GM23338 (cell line): ENCODE measurements at regions not wholly inside any gene's neighbourhood (a gene's known extent, or its start where the extent isn't known, plus 50 kb on each side); places are given as distances from the start of the nearest gene placed in this dataset.

ENCODE experiments used
- ATAC-seq: fragments of 200-7000 bp; cut with Tn5 transposase; 3 replicates; pipeline ENCODE4 v1.9.1; 2020
- DNase-seq: peaks from one replicate; pipeline ENCODE4 v3.0.0-alpha.2; 2015; ENCODE audit warnings: low spot score
- H2AFZ ChIP-seq: fragments of 200-600 bp; sonication (generic); 2 replicates; pipeline ENCODE4 v1.8.0; 2016; ENCODE audit warnings: antibody characterized with exemption, mild to moderate bottlenecking, moderate library complexity
- H3F3A ChIP-seq: fragments of 200-600 bp; sonication (generic); replicated peaks from 2 replicates; pipeline ENCODE4 v1.8.0; 2017; ENCODE audit warnings: antibody characterized with exemption, mixed run types, low read depth
- H3K27ac ChIP-seq: fragments of 200-600 bp; sonication (generic); 2 replicates; pipeline ENCODE4 v1.6.1; 2016; ENCODE audit warnings: low read depth
- H3K27me3 ChIP-seq: fragments of 200-600 bp; sonication (generic); 2 replicates; pipeline ENCODE4 v1.8.0; 2016; ENCODE audit warnings: mild to moderate bottlenecking, mixed run types, moderate library complexity; ENCODE audit not compliant: insufficient read depth
- H3K36me3 ChIP-seq: fragments of 200-600 bp; sonication (generic); 2 replicates; pipeline ENCODE4 v1.8.0; 2016; ENCODE audit warnings: mild to moderate bottlenecking; ENCODE audit not compliant: insufficient read depth
- H3K4me1 ChIP-seq: fragments of 200-600 bp; sonication (generic); 2 replicates; pipeline ENCODE4 v1.8.0; 2016; ENCODE audit warnings: mild to moderate bottlenecking, moderate library complexity; ENCODE audit not compliant: insufficient read depth
- H3K4me2 ChIP-seq: fragments of 200-600 bp; sonication (generic); 2 replicates; pipeline ENCODE4 v1.7.1; 2017; ENCODE audit warnings: mixed run types
- H3K4me3 ChIP-seq: fragments of 200-600 bp; sonication (generic); 2 replicates; pipeline ENCODE4 v1.6.1; 2016; ENCODE audit warnings: mixed run types
- H3K79me2 ChIP-seq: fragments of 200-600 bp; sonication (generic); replicated peaks from 2 replicates; pipeline ENCODE4 v1.8.0; 2017; ENCODE audit warnings: mild to moderate bottlenecking; ENCODE audit not compliant: insufficient read depth
- H3K9me2 ChIP-seq: fragments of 200-600 bp; sonication (generic); 2 replicates; pipeline ENCODE4 v1.8.0; 2017; ENCODE audit not compliant: insufficient read depth
- H4K20me1 ChIP-seq: fragments of 200-600 bp; sonication (generic); replicated peaks from 2 replicates; pipeline ENCODE4 v1.8.0; 2017; ENCODE audit warnings: mild to moderate bottlenecking; ENCODE audit not compliant: insufficient read depth
- H3K27ac Mint-ChIP-seq: 2 replicates; pipeline ENCODE4 v1.8.0; 2020; ENCODE audit warnings: inconsistent platforms, mild to moderate bottlenecking, moderate library complexity, mixed read lengths
- H3K27me3 Mint-ChIP-seq: 3 replicates; pipeline ENCODE4 v1.8.0; 2022; ENCODE audit warnings: low read depth, mild to moderate bottlenecking, moderate library complexity, mixed read lengths, inconsistent platforms; ENCODE audit not compliant: insufficient read depth, poor library complexity
- H3K36me3 Mint-ChIP-seq: 3 replicates; pipeline ENCODE4 v1.8.0; 2021; ENCODE audit warnings: low read depth, mild to moderate bottlenecking, inconsistent platforms, moderate library complexity, mixed read lengths
- H3K4me1 Mint-ChIP-seq: 3 replicates; pipeline ENCODE4 v1.8.0; 2020; ENCODE audit warnings: mild to moderate bottlenecking, inconsistent platforms, mixed read lengths
- H3K4me3 Mint-ChIP-seq: 3 replicates; pipeline ENCODE4 v1.8.0; 2021; ENCODE audit warnings: moderate library complexity, mild to moderate bottlenecking, inconsistent platforms, mixed read lengths
- H3K9me3 Mint-ChIP-seq: 3 replicates; pipeline ENCODE4 v1.8.0; 2020; ENCODE audit warnings: moderate library complexity, mild to moderate bottlenecking, inconsistent platforms, mixed read lengths
- CTCF ChIP-seq, 2 experiments: fragments of 200-600 bp in 1 of 2; sonication (generic) in 1 of 2; conservative IDR thresholded peaks; 2 replicates each; pipeline versions ENCODE4 v1.5.1 to v1.6.1; 2016 to 2017; ENCODE audit warnings: antibody characterized with exemption in 2 of 2, low read depth in 2 of 2, mild to moderate bottlenecking in 2 of 2, moderate library complexity in 1 of 2
- EZH2phosphoT487 ChIP-seq: fragments of 200-600 bp; sonication (generic); IDR thresholded peaks from one replicate; pipeline ENCODE4 v1.8.1; 2018; ENCODE audit warnings: antibody characterized with exemption; ENCODE audit not compliant: unreplicated experiment
- JUNB ChIP-seq: IDR thresholded peaks from one replicate; pipeline ENCODE4 v1.6.1; 2016; ENCODE audit warnings: antibody characterized with exemption; ENCODE audit not compliant: unreplicated experiment
- NANOG ChIP-seq: IDR thresholded peaks from 2 replicates; pipeline ENCODE4 v1.6.1; 2016; ENCODE audit warnings: antibody characterized with exemption, borderline replicate concordance
- POLR2AphosphoS5 ChIP-seq: IDR thresholded peaks from 2 replicates; pipeline ENCODE4 v1.6.1; 2016; ENCODE audit warnings: antibody characterized with exemption, low read depth
- REST ChIP-seq: IDR thresholded peaks from one replicate; pipeline ENCODE4 v1.6.1; 2018; ENCODE audit warnings: antibody characterized with exemption; ENCODE audit not compliant: unreplicated experiment
- STAT1 ChIP-seq: IDR thresholded peaks from one replicate; pipeline ENCODE4 v1.6.1; 2016; ENCODE audit warnings: antibody characterized with exemption; ENCODE audit not compliant: unreplicated experiment
- ZNF114 ChIP-seq: fragments of 250-450 bp; sonication (Bioruptor Pico); IDR thresholded peaks from 2 replicates; pipeline ENCODE4 v1.5.0; 2020; ENCODE audit warnings: mild to moderate bottlenecking, moderate library complexity

- Mint-ChIP-seq H3K27me3 (no peaks in the 10 kb centered on the region), H3K27ac (no peak overlapping the region), H3K4me1 (peaks cover 6% of the 10 kb centered on the region), H3K36me3 (peaks cover 4% of the 10 kb centered on the region; the same call in 2 of the 3 replicates), H3K9me3 (peaks cover 6% of the 10 kb centered on the region; the same call in 2 of the 3 replicates), H3K4me3 (no peak overlapping the region)
- H3K27me3 ChIP-seq = no peaks in the 10 kb centered on the region
- H2AFZ ChIP-seq = no peak overlapping the region
- no peaks in the 10 kb centered on the region for H3K79me2 ChIP-seq
- no peaks in the 10 kb centered on the region for H3F3A ChIP-seq
- no peaks in the 10 kb centered on the region for H3K9me2 ChIP-seq
- ATAC-seq (no peak), DNase-seq (no peak)
- no peak overlapping the region for H3K4me3 ChIP-seq
- H3K27ac ChIP-seq = no peak overlapping the region
- no peak overlapping the region for H3K4me2 ChIP-seq
- peaks cover 6% of the 10 kb centered on the region; the same call in 1 of the 2 replicates for H3K4me1 ChIP-seq
- H3K36me3 ChIP-seq = no peaks in the 10 kb centered on the region; the same call in 1 of the 2 replicates
- no peaks in the 10 kb centered on the region for H4K20me1 ChIP-seq
- no peak for TF ChIP-seq REST
- no peak for TF ChIP-seq POLR2AphosphoS5
These were observed 2212.2 kb upstream of the ACO1 start for GRCh38 chr9:30172206-30172605.

DNA sequence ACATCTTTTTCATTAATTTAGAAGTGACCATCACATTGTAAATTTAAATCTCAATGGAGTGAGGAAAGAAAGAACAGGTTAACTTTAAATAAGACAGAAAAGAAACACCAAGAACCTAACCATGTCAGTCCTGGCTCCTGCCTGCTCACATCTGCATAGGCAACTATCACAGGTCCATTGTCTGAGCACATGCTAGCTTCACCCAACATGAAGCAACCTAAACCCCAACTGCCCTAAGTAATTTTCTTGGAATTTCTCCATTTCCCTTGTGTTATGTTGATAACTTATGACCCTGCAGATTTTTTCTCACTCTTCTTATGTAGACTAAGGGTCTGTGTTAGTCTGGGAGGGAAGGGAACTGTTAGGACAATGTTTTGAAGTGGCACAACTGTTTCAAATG is 2205.8 kb upstream of the ACO1 start:
- no peak; the same call in 2 of the 3 replicates for ATAC-seq
- TF ChIP-seq EZH2phosphoT487 = no peak
- TF ChIP-seq REST = no peak
- no peak for TF ChIP-seq ZNF114 (CRISPR knock-in tag)
- TF ChIP-seq JUNB = no peak
- TF ChIP-seq STAT1 = no peak
- TF ChIP-seq POLR2AphosphoS5 = no peak
- no peak for TF ChIP-seq CTCF (conservative IDR thresholded peaks at IDR 0.05; ENCODE audit: low read depth in 2 of 2)
- no peak for TF ChIP-seq NANOG
- no peak overlapping the region for H3K4me3 Mint-ChIP-seq

More for the DNA sequence above, 2205.8 kb upstream of the ACO1 start:
- Histone ChIP-seq H3K9me2 (0 out of 2 replicates have a peak, but pooled peaks cover 3% of the 10 kb centered on the region), H4K20me1 (no peaks in the 10 kb centered on the region), H3K79me2 (no peaks in the 10 kb centered on the region), H2AFZ (peak overlapping the region; percentile 38; the same call in 1 of the 2 replicates), H3K4me2 (no peak overlapping the region), H3K27me3 (no peaks in the 10 kb centered on the region), H3F3A (no peaks in the 10 kb centered on the region), H3K4me1 (peaks cover 12% of the 10 kb centered on the region), H3K27ac (no peak overlapping the region), H3K4me3 (no peak overlapping the region), H3K36me3 (no peaks in the 10 kb centered on the region)
- Mint-ChIP-seq H3K27ac (no peak overlapping the region), H3K4me1 (peaks cover 10% of the 10 kb centered on the region), H3K27me3 (no peaks in the 10 kb centered on the region), H3K9me3 (peaks cover 3% of the 10 kb centered on the region; the same call in 1 of the 3 replicates), H3K36me3 (no peaks in the 10 kb centered on the region; the same call in 2 of the 3 replicates)
- peak; percentile 17 for DNase-seq
